Cardiac fibroblast (primary cell): ENCODE measurements at regions not wholly inside any gene's neighbourhood (a gene's known extent, or its start where the extent isn't known, plus 50 kb on each side); places are given as distances from the start of the nearest gene placed in this dataset.

ENCODE experiments used
- DNase-seq, 2 donors: peaks; one replicate each; pipeline versions ENCODE4 v3.0.0 to v3.0.0-alpha.2; 2010; ENCODE audit warnings: low read depth in 2 of 2
- H3K4me3 ChIP-seq, 2 donors: replicated peaks in 1 of 2; 1 replicate in 1 of 2; 2 replicates in 1 of 2; pipeline ENCODE4 v1.5.1; 2011; ENCODE audit warnings: low read depth in 2 of 2, low read length in 2 of 2, mild to moderate bottlenecking in 2 of 2, moderate library complexity in 1 of 2
- CTCF ChIP-seq: IDR thresholded peaks from one replicate; pipeline ENCODE4 v1.5.1; 2011; ENCODE audit warnings: low read depth, mild to moderate bottlenecking, low read length, inconsistent platforms

GRCh38 chr16:87057951-87058560, 259.1 kb downstream of the C16orf95 start:
- TF ChIP-seq CTCF: no peak
- no peak for DNase-seq
- H3K4me3 ChIP-seq: no peak overlapping the region

- H3K4me3 ChIP-seq: no peak overlapping the region
- DNase-seq: no peak
- no peak for TF ChIP-seq CTCF
Observed at GRCh38 chr16:87058728-87059250, 258.4 kb downstream of the C16orf95 start.

GRCh38 chr16:87060034-87060986, 256.9 kb downstream of the C16orf95 start:
- peak overlapping the region in 1 of 2 donors; percentile 42 for H3K4me3 ChIP-seq
- peak; percentile 45 for TF ChIP-seq CTCF
- peak; percentile 66 to 82 for DNase-seq

GRCh38 chr16:87061243-87061920, 255.8 kb downstream of the C16orf95 start:
- no peak for TF ChIP-seq CTCF
- no peak overlapping the region for H3K4me3 ChIP-seq
- no peak for DNase-seq

- TF ChIP-seq CTCF: peak; percentile 85
- peak overlapping the region in 1 of 2 donors; percentile 19 for H3K4me3 ChIP-seq
- DNase-seq: peak; percentile 78 to 81
Observed at GRCh38 chr16:87062569-87063442, 254.4 kb downstream of the C16orf95 start.

- TF ChIP-seq CTCF: no peak
- no peak overlapping the region for H3K4me3 ChIP-seq
- no peak for DNase-seq
Observed at GRCh38 chr16:87063543-87063942, 253.6 kb downstream of the C16orf95 start.
